GM18499 (cell line): ENCODE measurements at regions not wholly inside any gene's neighbourhood (a gene's known extent, or its start where the extent isn't known, plus 50 kb on each side); places are given as distances from the start of the nearest gene placed in this dataset.

Experiments
- ATAC-seq: cut with Tn5 transposase; IDR thresholded peaks from one replicate; pipeline ENCODE4 v1.9.1; 2021; ENCODE audit warnings: moderate number of reproducible peaks; ENCODE audit not compliant: insufficient read depth, unreplicated experiment

GRCh38 chr2:223107825-223108224 lies 55.8 kb downstream of the KCNE4 start:
- ATAC-seq = no peak

DNA sequence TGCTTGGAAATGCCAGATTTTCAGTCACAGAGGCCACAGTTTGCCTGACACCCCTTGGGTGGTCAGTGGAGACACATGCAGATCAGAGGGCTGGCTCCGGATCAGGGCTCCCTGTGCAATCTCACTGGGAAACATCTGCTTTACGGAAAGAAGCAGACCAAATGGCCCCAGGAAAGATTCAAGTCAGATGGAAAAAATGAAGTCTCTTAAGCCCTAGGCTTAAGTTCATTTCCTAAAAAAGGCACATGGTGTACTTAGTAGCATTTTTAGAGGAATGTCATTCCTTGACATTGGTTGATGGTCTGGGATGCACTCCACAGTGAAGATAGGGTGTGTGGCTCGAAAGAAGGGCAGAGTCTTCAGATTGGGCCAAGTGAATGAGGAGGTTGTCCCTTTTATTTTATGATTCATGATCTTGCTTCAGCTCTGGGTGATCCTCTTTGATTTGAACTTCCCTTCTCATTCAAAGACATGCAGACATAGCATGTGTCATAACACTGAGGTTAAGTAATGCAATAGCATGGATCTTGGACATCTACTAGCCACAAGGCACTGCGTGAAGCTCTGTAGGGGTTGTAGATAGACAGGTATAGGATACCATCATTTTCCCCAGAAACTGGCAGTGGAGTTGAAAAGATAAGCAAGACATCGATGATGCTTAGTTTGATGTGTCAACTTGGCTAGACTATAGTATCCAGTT lies 56.5 kb downstream of the KCNE4 start:
- ATAC-seq = no peak

DNA sequence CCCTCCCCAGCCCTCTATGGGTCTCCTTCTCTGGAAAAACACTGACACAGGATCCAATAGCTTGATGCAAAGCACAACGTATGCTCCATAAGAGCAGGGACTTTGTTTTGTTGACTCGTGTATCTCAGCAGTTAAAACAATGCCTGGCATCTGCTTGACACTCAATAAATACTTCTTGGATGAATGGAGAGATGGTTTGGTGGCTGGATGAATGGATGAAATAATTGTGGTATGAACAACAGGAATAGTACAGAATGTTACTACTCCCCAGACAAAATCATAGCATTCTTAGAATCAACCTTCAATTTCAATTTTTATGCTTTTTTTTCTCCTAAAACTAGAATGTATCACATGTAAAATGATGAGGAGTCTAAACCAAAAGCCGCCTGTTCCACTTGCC lies 57.4 kb downstream of the KCNE4 start:
- ATAC-seq = no peak

GRCh38 chr2:223113161-223113560 lies 61.2 kb downstream of the KCNE4 start:
- ATAC-seq = no peak

DNA sequence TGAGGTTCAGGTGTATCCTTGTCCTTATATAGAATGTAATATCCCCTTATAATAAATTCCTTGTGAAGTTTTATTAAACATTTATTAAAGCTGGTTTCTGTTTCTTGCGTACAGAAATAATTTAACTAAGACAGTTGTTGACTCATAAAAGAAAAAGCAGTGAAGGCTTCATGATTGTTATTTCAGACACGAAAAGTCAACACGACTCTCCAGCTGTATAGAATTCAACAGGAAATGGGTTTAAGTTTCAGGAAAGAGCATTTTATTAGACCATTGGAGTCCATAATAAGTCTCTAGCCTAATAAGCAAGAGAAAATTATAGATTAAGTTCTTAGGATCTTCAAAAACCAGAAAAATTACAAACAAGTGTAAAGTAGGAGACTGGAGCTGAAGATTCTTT lies 62.2 kb downstream of the KCNE4 start:
- ATAC-seq = no peak

DNA sequence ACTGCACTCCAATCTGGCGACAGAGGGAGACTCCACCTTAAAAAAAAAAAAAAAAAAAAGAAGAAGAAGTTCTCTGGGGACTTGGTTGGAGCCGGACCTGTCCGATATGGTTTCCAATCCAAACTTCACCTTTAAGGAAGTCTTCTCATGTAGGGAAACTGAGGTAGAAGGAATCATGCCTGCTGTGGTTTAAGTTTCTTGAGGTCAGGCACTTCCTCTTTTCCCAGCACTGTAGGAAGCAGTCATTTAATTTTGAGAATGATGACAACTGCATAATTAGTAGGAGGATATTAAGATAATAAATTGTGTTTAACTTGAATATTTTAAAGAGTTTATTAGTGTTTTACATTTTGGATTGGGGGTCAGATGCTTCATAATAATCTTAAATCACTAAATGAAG lies 62.9 kb downstream of the KCNE4 start:
- ATAC-seq = no peak

DNA sequence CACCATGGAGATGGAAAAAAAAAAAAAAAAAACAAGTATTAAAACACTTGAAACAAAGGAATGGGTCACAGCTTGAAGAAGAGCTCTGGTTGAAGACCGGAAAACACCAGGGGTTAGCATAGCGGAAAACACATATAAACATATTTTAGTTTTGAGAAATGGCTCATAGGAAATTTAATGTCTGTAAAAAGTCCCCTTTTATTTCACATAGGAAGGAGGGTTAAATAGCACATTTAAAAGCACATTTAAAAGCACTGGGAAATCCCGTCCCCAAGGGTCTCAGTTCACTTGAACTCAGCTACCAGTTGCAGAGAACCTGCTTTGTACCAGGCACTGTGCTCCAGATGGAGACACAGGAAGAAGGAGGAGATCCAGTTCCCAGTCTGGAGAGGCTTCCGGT lies 65.5 kb downstream of the KCNE4 start:
- ATAC-seq = no peak

DNA sequence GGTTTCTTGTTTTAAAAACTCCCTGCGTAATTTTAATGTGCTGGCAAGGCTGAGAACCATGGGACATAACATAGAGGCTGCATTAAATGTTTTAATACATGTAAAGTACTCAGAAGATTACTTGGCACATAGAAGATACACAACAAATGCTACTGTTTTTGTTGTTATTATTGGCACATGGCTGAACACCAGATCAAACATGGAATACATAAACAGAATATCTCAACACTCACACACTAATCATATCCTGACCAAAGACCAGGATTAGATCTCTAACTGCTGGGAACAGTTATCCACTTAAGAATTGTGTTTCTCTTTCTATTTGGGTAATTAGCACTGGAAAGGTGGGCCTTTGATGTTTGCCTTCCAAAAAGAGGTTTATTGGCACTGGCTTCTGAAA lies 69.3 kb downstream of the KCNE4 start:
- no peak for ATAC-seq

DNA sequence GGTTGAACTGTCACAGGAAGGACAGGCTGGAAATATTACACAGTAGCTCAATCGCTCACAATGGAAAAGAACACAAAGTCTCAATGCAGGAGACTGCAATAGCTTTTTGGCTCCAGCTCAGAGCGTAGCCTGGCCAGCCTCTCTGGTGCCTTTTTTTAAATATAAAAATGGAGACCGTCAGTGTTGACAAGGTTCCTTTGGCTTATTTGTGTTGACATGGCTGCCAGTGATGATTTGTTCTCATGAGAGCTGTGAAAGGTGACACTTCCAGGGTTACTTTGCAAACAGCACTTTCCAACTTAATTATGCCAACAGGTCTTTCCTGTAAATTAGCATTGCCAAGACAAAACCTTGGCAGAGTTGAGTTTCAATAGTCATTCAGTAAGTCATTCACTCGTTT lies 70.8 kb downstream of the KCNE4 start:
- ATAC-seq = no peak

- no peak for ATAC-seq
Measured at GRCh38 chr2:223123855-223124610, 72.0 kb downstream of the KCNE4 start.

GRCh38 chr2:223141606-223142005 lies 89.6 kb downstream of the KCNE4 start:
- ATAC-seq = no peak

- no peak for ATAC-seq
Measured at GRCh38 chr2:223142118-223142517, 90.1 kb downstream of the KCNE4 start.

DNA sequence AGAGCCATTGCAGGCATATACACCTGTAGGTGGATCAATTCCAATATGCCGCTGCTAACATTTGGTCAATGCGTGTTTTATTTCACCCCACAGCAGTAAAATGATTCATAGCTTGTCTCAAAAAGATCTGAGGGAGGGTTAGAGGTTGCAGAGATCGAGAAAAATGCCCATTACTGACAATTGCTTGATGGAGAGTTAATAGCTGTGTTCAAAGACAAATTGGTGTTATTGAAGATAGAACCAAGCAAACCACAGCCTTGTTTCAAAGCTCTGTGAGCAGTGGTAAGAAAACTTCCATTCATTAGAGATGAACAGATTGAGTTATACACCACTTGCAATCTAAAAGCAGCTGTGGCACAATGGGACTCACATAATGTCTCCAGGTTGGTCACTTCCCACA lies 95.4 kb downstream of the KCNE4 start:
- no peak for ATAC-seq

DNA sequence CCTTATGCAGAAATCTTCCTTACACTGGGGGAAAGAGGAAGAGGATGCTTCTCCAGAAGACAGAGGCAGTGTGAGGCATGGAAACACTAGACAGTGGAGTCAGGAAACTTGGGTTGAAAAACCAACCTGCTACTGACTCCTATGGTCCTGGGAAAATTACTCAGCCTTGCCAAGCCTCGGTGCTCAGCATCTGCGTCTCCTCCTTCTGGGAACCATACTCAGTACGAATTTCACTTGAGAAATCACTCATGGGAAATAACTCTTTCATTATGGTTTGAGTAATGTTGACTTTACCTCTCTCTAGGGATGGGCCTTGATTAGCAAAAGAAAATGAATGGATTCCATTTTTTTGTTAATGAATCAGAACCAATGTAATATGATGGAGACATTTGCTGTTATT lies 96.5 kb downstream of the KCNE4 start:
- no peak for ATAC-seq

GRCh38 chr2:223155956-223156355 lies 104.0 kb downstream of the KCNE4 start:
- ATAC-seq = no peak

GRCh38 chr2:223161873-223162458 lies 110.0 kb downstream of the KCNE4 start:
- ATAC-seq = no peak

DNA sequence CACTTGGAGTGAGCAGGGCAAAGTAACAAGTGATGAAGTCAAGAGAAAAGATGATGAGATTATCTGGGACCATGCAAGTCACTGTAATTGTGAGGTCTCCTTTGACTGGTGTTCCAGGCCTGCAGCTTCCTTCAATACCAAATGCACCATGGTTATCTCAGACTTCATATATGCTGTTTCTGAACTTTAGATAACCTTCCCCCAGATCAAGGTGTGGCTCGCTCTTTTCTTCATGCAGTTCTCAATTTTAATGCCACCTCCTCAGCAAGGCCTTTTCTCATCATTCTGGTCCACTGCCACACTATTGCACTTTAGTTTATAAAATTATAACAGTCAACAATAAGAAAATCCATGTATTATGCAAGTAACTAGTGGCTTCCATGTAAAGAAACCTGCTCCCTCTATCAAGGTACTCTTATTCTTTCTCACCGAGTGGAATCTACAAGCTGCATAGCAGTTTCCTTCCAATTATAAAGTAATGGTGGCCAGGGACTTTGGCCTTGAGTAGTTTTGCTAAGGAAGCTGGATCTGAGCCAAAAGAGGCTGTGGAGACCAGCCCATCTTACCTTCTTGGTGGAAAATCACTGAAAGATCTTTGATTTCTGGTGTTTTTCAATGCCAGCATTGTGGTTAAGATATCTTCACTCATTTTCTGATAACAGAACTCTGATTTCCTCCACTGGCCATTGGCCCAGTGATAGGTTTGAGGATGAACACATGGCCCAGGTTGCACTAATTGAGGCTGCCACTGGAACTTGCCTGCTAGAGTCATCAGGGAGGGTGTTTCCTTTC lies 113.6 kb downstream of the KCNE4 start:
- ATAC-seq = no peak

DNA sequence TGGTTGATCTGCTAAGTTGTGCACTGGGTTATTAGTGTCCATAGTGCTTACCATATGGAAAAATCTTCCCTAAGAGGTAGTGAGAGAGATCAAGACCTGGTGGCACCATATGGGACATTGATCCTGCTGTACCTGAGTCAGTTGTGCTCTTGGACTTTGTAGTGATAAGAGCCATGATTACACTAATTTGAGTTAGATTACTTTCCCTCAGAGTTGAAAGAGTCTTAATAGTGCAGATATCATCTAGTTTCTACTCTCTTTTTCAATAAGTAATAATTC lies 114.2 kb downstream of the KCNE4 start:
- ATAC-seq = no peak

DNA sequence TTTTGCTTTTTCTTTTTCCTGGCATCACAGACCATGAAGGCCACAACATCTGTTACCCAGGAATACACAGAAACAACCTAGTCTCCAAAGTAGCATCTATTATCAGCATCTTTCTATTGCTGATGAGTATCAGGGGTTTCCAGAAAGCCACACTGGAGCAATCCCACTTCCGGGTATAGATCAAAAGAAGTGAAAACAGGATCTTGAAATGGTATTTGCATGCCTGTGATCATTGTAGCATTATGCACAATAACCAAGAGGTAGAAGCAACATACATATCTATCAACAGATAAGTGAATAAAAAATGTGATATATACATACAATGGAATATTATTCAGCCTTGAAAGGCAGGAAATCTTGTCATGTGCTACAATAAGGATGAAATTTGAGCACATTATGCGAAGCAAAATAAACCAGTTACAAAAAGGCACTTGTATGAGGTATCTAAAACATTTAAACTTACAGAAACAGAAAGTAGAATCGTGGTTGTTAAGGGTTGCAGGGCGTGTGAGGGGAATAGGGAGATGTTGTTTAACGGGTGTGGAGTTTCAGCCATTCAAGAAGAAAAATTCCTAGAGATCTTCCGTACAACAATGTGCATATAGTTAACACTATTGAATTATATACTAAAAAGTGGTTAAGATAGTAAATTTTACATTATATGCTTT lies 115.1 kb downstream of the KCNE4 start:
- no peak for ATAC-seq

- peak; percentile 33 for ATAC-seq
Measured at GRCh38 chr2:223169830-223170605, 118.0 kb downstream of the KCNE4 start.
